NB4 (cell line): ENCODE measurements at regions not wholly inside any gene's neighbourhood (a gene's known extent, or its start where the extent isn't known, plus 50 kb on each side); places are given as distances from the start of the nearest gene placed in this dataset.

Source experiments
- DNase-seq: peaks from one replicate; pipeline ENCODE4 v3.0.0; 2010; ENCODE audit warnings: low read depth
- H3K4me3 ChIP-seq: one replicate; pipeline ENCODE4 v1.5.1; 2011; ENCODE audit warnings: mild to moderate bottlenecking, low read depth, low read length, moderate library complexity
- CTCF ChIP-seq: IDR thresholded peaks from one replicate; pipeline ENCODE4 v1.5.1; 2012; ENCODE audit warnings: low read depth, low read length
- MAX ChIP-seq: IDR thresholded peaks from 2 replicates; pipeline ENCODE4 v1.6.1; 2011; ENCODE audit warnings: low read depth, low read length
- MYC ChIP-seq: IDR thresholded peaks from 2 replicates; pipeline ENCODE4 v1.6.1; 2011; ENCODE audit warnings: low read depth, low read length
- POLR2A ChIP-seq: IDR thresholded peaks from 2 replicates; pipeline ENCODE4 v1.6.1; 2011; ENCODE audit warnings: mild to moderate bottlenecking; ENCODE audit not compliant: insufficient read length; ENCODE audit errors: extremely low read depth

- DNase-seq = no peak
- no peak overlapping the region for H3K4me3 ChIP-seq
- TF ChIP-seq MAX = no peak
- TF ChIP-seq CTCF = no peak
- no peak for TF ChIP-seq MYC
- no peak for TF ChIP-seq POLR2A
These were observed 497.3 kb upstream of the BOD1L1 start for GRCh38 chr4:14124816-14125215.

- DNase-seq = peak; percentile 69
- no peak overlapping the region for H3K4me3 ChIP-seq
- no peak for TF ChIP-seq MAX
These were observed 498.0 kb upstream of the BOD1L1 start for GRCh38 chr4:14125375-14126129.

GRCh38 chr4:14130551-14130950 lies 503.0 kb upstream of the BOD1L1 start:
- H3K4me3 ChIP-seq = no peak overlapping the region
- DNase-seq = no peak
- TF ChIP-seq POLR2A (no peak), MYC (no peak)

- no peak for DNase-seq
- H3K4me3 ChIP-seq = no peak overlapping the region
- TF ChIP-seq MYC (no peak), POLR2A (no peak), MAX (no peak), CTCF (no peak)
These were observed 503.8 kb upstream of the BOD1L1 start for GRCh38 chr4:14131335-14131734.

- no peak for DNase-seq
- TF ChIP-seq POLR2A = no peak
- no peak for TF ChIP-seq MYC
- no peak for TF ChIP-seq CTCF
- TF ChIP-seq MAX = no peak
- H3K4me3 ChIP-seq = no peak overlapping the region
These were observed 504.8 kb upstream of the BOD1L1 start for GRCh38 chr4:14132301-14132700.

- DNase-seq = no peak
- H3K4me3 ChIP-seq = no peak overlapping the region
- TF ChIP-seq MAX = no peak
- no peak for TF ChIP-seq POLR2A
These were observed 510.6 kb upstream of the BOD1L1 start for GRCh38 chr4:14138106-14138505.

- no peak for TF ChIP-seq POLR2A
- TF ChIP-seq CTCF = peak; percentile 6
- TF ChIP-seq MAX = no peak
- H3K4me3 ChIP-seq = no peak overlapping the region
- peak; percentile 6 for DNase-seq
These were observed 516.4 kb upstream of the BOD1L1 start for GRCh38 chr4:14143892-14144291.
